Dendritic cell treated with granulocyte-macrophage colony-stimulating factor and Interleukin-4, amounts not matched to agents 40 ng/mL and 50 ng/mL, for 4 days (primary cell): ENCODE measurements at regions not wholly inside any gene's neighbourhood (a gene's known extent, or its start where the extent isn't known, plus 50 kb on each side); places are given as distances from the start of the nearest gene placed in this dataset.

Experiments
- H3K27ac Mint-ChIP-seq: one replicate; pipeline ENCODE4 v1.8.0; 2022; ENCODE audit warnings: mild to moderate bottlenecking, mixed read lengths
- H3K27me3 Mint-ChIP-seq: one replicate; pipeline ENCODE4 v1.8.0; 2022; ENCODE audit warnings: mild to moderate bottlenecking, mixed read lengths
- H3K36me3 Mint-ChIP-seq: one replicate; pipeline ENCODE4 v1.8.0; 2022; ENCODE audit warnings: low read depth, mixed read lengths
- H3K4me1 Mint-ChIP-seq: one replicate; pipeline ENCODE4 v1.8.0; 2022; ENCODE audit warnings: low read depth, mixed read lengths
- H3K4me3 Mint-ChIP-seq: one replicate; pipeline ENCODE4 v1.8.0; 2022; ENCODE audit warnings: mild to moderate bottlenecking, moderate library complexity, mixed read lengths
- H3K9me3 Mint-ChIP-seq: one replicate; pipeline ENCODE4 v1.8.0; 2022; ENCODE audit warnings: mixed read lengths
- intact Hi-C: fragments of 100-400 bp; cut with micrococcal nuclease; formaldehyde crosslinking; loops from one replicate; pipeline ENCODE4 v1.15.0; 2022

DNA sequence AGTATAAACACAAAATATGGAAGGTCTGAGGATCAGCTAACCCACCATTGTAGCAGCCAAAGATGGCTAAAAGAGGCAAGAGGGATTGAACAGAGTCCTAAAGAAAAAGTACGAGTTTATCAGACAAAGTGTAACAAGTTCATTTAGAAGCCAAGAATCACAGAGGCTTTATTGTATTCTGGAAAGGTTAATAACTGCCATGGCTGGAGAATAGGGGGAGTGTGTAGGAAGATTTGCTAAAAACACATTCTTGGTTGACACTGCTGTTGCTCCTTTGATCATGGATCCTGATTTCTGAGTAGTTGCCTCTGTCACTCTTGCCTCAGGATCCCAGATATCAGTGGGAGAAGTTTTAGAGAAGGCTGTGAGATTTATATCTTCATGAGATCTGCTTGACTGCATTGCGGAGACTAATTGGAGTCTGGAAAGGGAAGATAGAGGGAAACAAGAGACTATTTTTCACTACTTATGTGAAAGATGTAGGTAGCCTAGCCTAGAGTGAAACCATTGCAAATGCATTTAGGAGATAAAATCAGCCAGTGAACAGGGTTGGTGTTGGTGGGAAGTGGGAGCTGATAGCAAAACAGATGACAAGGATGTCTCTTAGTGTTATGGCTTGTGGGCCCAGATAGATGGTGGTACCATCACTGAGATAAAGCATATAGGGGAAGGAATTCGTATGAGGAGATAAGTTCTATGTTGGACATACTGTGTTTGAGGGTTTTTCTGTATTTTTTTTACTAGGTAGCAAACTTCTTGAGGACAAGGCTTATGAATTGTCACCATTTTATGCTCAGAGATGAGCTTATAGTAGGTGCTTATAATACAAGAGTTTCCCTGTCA is 402.9 kb upstream of the PDE3A start:
- Mint-ChIP-seq H3K4me1 (peaks cover 5% of the 10 kb centered on the region), H3K27me3 (no peaks in the 10 kb centered on the region), H3K4me3 (no peak overlapping the region), H3K27ac (no peak overlapping the region), H3K9me3 (no peaks in the 10 kb centered on the region), H3K36me3 (no peaks in the 10 kb centered on the region)
- intact Hi-C loops, result no loop called here

GRCh38 chr12:19967001-19967400 is 401.3 kb upstream of the PDE3A start:
- intact Hi-C loops, result no loop called here
- Mint-ChIP-seq H3K27ac (no peak overlapping the region), H3K27me3 (no peaks in the 10 kb centered on the region), H3K4me1 (peaks cover 5% of the 10 kb centered on the region), H3K9me3 (no peaks in the 10 kb centered on the region), H3K4me3 (no peak overlapping the region), H3K36me3 (no peaks in the 10 kb centered on the region)

DNA sequence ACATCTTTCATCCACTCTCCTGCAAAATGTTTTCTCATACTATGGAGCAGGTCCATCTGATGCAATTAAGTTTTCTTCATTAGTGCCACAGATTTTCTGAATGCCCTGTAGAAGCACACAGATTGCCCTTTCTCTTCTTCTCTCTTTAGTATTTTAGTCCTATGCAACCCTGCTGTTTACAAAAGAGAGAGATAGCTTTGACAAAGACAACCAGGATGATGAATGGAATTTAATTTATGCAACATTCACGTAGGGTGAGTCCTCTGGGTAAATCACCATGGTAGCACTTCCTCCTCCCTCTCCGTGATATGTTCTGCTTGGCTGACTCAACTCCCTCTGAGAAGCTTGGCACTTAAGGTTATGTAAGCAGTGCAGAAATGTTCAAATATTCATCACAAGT is 400.9 kb upstream of the PDE3A start:
- H3K9me3 Mint-ChIP-seq, result no peaks in the 10 kb centered on the region
- H3K4me3 Mint-ChIP-seq, result no peak overlapping the region
- peaks cover 5% of the 10 kb centered on the region for H3K4me1 Mint-ChIP-seq
- H3K27ac Mint-ChIP-seq, result no peak overlapping the region
- H3K27me3 Mint-ChIP-seq, result no peaks in the 10 kb centered on the region
- intact Hi-C loops, result no loop called here
- no peaks in the 10 kb centered on the region for H3K36me3 Mint-ChIP-seq

- no peaks in the 10 kb centered on the region for H3K9me3 Mint-ChIP-seq
- intact Hi-C loops, result no loop called here
- H3K27ac Mint-ChIP-seq, result no peak overlapping the region
- no peaks in the 10 kb centered on the region for H3K36me3 Mint-ChIP-seq
- H3K27me3 Mint-ChIP-seq, result no peaks in the 10 kb centered on the region
- H3K4me3 Mint-ChIP-seq, result no peak overlapping the region
- peaks cover 11% of the 10 kb centered on the region for H3K4me1 Mint-ChIP-seq
Observed at GRCh38 chr12:19970116-19970515, 398.2 kb upstream of the PDE3A start.

DNA sequence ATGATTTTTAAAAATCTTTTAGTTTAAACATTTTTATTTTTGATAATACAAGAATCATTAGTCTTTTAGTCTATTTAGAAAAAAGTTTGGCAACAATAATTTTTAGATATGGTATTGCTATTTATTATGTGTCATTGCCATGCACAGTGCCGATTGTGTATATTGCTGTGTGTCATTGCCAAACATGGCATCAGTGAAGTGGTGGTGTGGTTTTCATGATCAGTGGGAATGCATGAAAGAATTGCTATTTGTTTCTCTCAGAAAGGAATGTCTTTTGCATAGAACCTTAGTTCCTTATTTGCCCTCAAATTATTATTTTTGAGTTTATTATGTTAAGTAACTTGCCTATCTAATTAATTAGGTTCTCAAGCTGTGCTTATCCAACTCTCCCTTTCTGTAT is 397.5 kb upstream of the PDE3A start:
- H3K4me3 Mint-ChIP-seq, result no peak overlapping the region
- peaks cover 11% of the 10 kb centered on the region for H3K4me1 Mint-ChIP-seq
- no peak overlapping the region for H3K27ac Mint-ChIP-seq
- H3K27me3 Mint-ChIP-seq, result no peaks in the 10 kb centered on the region
- H3K9me3 Mint-ChIP-seq, result no peaks in the 10 kb centered on the region
- intact Hi-C loops, result no loop called here
- H3K36me3 Mint-ChIP-seq, result no peaks in the 10 kb centered on the region

DNA sequence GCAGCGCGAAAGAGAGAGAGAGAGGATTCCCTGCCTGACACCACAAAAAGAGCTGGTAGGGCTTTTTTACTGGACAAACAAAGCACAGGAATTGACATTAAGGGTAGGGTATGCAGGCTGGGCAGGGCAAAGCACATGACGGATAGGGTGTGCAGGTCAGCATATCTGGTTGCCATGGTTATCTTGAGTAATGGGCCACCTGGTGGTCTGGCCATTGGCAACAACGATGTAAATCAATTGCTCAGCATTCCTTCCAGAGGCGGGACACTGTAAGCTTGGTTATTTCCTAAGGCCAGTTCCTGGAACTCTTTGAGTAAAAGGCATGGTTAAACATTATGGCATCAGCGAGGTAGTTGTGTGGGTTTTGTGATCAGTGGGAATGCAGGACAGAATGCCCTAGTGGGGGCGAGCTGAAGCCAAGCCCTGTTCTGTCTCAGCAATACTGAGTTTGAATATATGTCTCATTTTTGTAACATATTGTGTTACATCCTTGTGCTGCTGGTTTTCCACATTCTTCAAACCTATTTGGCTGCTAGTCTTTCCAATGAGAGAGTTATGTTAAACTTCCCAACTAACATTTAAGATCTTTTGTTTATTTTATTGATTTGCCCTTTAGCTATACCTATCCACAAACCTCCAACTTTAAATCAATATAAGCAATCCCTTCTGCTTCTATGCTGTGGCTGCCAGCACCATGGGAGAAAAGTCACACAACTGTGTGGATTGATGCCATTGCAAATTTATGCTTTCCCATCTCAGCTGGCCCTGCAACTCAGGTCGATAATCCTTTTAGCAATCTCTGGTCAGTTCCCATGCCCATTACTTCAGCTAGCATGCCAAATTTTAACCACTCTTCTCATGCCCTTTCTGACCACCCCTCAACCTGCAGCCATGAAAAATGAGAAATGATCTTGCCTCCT is 396.7 kb upstream of the PDE3A start:
- intact Hi-C loops, result no loop called here
- no peak overlapping the region for H3K27ac Mint-ChIP-seq
- H3K36me3 Mint-ChIP-seq, result no peaks in the 10 kb centered on the region
- peaks cover 11% of the 10 kb centered on the region for H3K4me1 Mint-ChIP-seq
- no peaks in the 10 kb centered on the region for H3K9me3 Mint-ChIP-seq
- H3K4me3 Mint-ChIP-seq, result no peak overlapping the region
- no peaks in the 10 kb centered on the region for H3K27me3 Mint-ChIP-seq

DNA sequence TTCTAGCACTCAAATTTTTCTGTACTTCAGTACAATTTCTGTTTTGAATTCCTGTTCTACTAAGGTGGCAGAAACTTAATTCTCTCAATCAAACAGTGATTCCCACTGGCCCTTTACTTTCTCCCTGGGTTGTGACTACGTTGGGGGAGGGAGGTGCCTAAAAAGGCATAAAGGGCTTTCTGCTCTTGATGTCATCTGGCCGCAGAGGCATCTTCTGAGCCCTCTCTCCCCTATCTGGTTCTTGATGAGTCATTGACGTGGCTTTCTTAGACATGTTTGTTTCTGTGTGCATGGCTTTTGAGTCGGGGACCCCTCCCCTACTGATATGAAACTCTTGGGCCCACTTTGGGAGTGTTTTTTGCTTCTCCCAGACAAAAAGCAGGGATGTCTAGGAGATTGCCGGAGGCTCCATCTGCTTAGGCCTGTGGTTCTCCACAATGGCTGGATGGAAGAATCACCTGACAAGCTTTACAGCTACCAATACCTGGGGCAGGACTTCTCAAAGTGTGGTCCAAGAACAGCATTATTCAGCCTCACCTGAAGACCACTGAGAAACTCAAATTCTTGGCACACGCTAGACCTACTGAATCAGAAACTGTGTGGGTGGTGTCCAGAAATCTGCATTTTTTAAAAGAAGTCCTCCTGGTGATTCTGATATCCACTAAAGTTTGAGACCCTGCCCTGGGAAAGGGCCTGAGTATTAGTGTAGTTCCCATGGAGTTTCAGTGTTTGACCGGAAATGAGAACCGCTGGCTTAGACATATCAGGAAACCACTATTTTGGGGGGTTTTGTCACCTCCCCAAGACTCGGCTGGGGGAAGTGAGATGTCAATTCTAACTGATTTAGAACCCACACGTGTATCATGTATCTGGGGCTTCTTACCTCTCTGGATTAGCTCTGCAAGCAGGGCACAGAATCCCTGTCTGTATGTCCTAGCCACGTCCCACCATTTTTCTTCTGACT is 395.7 kb upstream of the PDE3A start:
- Mint-ChIP-seq H3K27ac (no peak overlapping the region), H3K27me3 (no peaks in the 10 kb centered on the region), H3K36me3 (no peaks in the 10 kb centered on the region), H3K9me3 (no peaks in the 10 kb centered on the region), H3K4me3 (no peak overlapping the region), H3K4me1 (peaks cover 8% of the 10 kb centered on the region)
- intact Hi-C loops, result no loop called here

- Mint-ChIP-seq H3K9me3 (no peaks in the 10 kb centered on the region), H3K36me3 (no peaks in the 10 kb centered on the region), H3K27ac (no peak overlapping the region), H3K4me3 (no peak overlapping the region), H3K4me1 (peaks cover 20% of the 10 kb centered on the region), H3K27me3 (no peaks in the 10 kb centered on the region)
- intact Hi-C loops, result no loop called here
Observed at GRCh38 chr12:19978193-19978592, 390.1 kb upstream of the PDE3A start.

GRCh38 chr12:19979584-19979983 is 388.8 kb upstream of the PDE3A start:
- peak overlapping the region; percentile 15 for H3K27ac Mint-ChIP-seq
- H3K36me3 Mint-ChIP-seq, result no peaks in the 10 kb centered on the region
- H3K4me1 Mint-ChIP-seq, result peaks cover 18% of the 10 kb centered on the region
- no peaks in the 10 kb centered on the region for H3K9me3 Mint-ChIP-seq
- intact Hi-C loops, result no loop called here
- no peaks in the 10 kb centered on the region for H3K27me3 Mint-ChIP-seq
- no peak overlapping the region for H3K4me3 Mint-ChIP-seq

DNA sequence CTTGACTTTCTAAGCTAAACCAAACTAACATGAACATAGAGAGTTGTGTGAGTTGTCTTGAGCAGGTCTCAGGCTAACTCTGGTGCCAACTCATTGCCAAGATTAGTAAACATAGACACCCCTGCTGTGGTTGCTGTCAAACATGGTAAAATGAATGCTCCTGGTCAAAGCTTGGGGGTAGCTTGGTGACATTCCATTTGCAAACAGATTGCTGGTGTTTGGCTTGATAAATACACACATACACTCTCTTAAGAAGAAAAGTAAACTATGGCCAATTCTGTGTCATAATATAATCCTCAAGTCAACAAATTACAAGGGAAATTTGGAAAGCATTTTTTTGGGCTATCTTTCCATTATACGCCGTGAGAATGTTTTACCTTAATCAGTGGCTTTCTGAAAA is 386.4 kb upstream of the PDE3A start:
- no peaks in the 10 kb centered on the region for H3K36me3 Mint-ChIP-seq
- intact Hi-C loops, result no loop called here
- no peak overlapping the region for H3K4me3 Mint-ChIP-seq
- H3K27me3 Mint-ChIP-seq, result no peaks in the 10 kb centered on the region
- H3K4me1 Mint-ChIP-seq, result peaks cover 18% of the 10 kb centered on the region
- H3K9me3 Mint-ChIP-seq, result no peaks in the 10 kb centered on the region
- no peak overlapping the region for H3K27ac Mint-ChIP-seq

GRCh38 chr12:19988001-19988400 is 380.3 kb upstream of the PDE3A start:
- no peak overlapping the region for H3K4me3 Mint-ChIP-seq
- no peaks in the 10 kb centered on the region for H3K36me3 Mint-ChIP-seq
- no peak overlapping the region for H3K27ac Mint-ChIP-seq
- no peaks in the 10 kb centered on the region for H3K9me3 Mint-ChIP-seq
- H3K4me1 Mint-ChIP-seq, result no peaks in the 10 kb centered on the region
- intact Hi-C loops, result no loop called here
- no peaks in the 10 kb centered on the region for H3K27me3 Mint-ChIP-seq

DNA sequence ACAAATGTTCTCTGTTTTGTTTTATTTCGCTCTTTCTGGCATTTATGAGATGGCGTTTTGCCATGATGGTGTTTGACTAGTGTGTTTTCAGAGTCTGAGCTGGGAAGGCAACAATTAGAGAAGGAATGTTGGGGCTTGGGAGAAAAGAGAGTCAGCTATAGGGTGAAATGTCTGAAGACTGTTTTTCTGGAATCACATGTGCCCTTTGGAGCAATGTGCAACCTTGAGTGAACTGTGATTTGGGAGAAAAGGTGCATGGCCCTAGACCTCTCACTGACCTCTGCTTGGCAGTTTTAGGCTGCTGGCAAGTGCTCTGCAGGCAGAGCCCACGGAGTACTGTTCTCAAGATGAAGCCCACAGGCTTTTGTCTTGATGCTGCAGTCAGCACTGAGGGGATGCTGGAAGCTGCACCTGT is 379.9 kb upstream of the PDE3A start:
- no peaks in the 10 kb centered on the region for H3K9me3 Mint-ChIP-seq
- no peaks in the 10 kb centered on the region for H3K4me1 Mint-ChIP-seq
- H3K36me3 Mint-ChIP-seq, result no peaks in the 10 kb centered on the region
- H3K27me3 Mint-ChIP-seq, result no peaks in the 10 kb centered on the region
- H3K4me3 Mint-ChIP-seq, result no peak overlapping the region
- intact Hi-C loops, result no loop called here
- H3K27ac Mint-ChIP-seq, result no peak overlapping the region

GRCh38 chr12:19988948-19989347 is 379.4 kb upstream of the PDE3A start:
- no peaks in the 10 kb centered on the region for H3K4me1 Mint-ChIP-seq
- H3K27ac Mint-ChIP-seq, result no peak overlapping the region
- H3K4me3 Mint-ChIP-seq, result no peak overlapping the region
- intact Hi-C loops, result no loop called here
- H3K27me3 Mint-ChIP-seq, result no peaks in the 10 kb centered on the region
- no peaks in the 10 kb centered on the region for H3K9me3 Mint-ChIP-seq
- no peaks in the 10 kb centered on the region for H3K36me3 Mint-ChIP-seq
